ENCODE measurements at regions not wholly inside any gene's neighbourhood (a gene's known extent, or its start where the extent isn't known, plus 50 kb on each side); places are given as distances from the start of the nearest gene placed in this dataset.
A peak's percentile ranks its signal among the peaks of the same experiment; 100 is the strongest.

DNA sequence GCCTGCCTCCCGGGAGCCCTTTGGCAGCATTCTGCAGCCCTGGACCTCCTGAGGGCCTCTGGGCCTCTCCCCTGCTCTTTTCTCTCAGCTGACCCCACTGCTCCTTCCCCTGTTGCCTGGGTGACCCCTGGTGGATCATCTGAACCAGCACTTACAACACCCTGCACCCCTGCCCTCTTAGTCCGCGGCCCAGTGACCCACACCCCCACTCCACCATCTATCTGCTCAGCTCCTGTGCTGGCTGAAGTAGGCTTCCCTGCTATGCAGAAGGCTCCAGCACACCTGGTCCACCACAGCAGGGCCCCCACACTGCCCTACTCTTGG is 74.0 kb downstream of the DMRTA2 start:
- TF ChIP-seq, protein P1, sequence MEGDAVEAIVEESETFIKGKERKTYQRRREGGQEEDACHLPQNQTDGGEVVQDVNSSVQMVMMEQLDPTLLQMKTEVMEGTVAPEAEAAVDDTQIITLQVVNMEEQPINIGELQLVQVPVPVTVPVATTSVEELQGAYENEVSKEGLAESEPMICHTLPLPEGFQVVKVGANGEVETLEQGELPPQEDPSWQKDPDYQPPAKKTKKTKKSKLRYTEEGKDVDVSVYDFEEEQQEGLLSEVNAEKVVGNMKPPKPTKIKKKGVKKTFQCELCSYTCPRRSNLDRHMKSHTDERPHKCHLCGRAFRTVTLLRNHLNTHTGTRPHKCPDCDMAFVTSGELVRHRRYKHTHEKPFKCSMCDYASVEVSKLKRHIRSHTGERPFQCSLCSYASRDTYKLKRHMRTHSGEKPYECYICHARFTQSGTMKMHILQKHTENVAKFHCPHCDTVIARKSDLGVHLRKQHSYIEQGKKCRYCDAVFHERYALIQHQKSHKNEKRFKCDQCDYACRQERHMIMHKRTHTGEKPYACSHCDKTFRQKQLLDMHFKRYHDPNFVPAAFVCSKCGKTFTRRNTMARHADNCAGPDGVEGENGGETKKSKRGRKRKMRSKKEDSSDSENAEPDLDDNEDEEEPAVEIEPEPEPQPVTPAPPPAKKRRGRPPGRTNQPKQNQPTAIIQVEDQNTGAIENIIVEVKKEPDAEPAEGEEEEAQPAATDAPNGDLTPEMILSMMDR (conservative IDR thresholded peaks at IDR 0.05), result no peak
- Mint-ChIP-seq H3K9me3 (no peaks in the 10 kb centered on the region), H3K27ac (ENCODE audit: unreplicated experiment) (no peak overlapping the region), H3K36me3 (ENCODE audit: low read depth) (no peaks in the 10 kb centered on the region), H3K4me1 (no peaks in the 10 kb centered on the region), H3K27me3 (ENCODE audit: low read depth) (peaks cover 71% of the 10 kb centered on the region), H3K4me3 (no peak overlapping the region)
- DNase-seq (ENCODE audit: low read depth, low spot score), result no peak

DNA sequence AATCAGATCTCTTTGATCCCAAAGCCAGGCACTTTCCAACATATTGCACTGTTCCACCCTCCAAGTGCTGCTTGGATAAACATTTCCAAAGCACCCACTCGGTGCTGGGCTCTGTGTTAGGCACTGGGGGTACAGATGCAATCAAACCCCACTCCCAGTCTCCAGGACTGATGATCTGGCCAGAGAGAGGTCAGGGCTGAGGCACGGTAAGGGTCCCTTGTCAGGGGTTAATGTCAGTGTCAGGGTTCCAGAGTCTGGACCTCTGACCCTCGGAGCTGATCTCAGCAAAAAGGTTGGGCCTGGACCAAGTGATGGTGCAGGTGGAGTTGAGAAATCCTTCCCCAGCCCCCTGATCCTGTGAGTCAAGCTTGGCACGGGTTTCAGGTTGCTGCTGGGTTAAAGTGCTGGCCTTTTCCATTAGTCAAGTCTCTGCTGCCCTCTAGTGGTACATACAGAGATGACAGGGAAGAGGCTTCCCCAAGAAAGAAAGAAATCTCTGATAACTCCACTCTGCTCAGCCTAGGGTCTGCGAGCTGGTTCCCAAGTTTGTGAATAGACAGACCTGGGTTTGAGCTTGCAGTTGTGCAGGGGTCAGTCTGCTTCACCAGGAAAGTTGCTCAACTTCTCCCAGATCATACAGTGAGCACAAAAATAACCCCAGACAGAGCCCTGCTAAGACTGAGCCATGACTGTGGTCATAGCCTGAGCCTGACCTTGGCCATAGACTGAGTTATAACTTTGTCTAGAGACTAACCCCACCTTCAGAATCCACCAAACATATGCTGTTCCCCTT is 74.6 kb downstream of the DMRTA2 start:
- no peaks in the 10 kb centered on the region for H3K9me3 Mint-ChIP-seq
- H3K27ac Mint-ChIP-seq (ENCODE audit: unreplicated experiment), result no peak overlapping the region
- H3K4me1 Mint-ChIP-seq, result no peaks in the 10 kb centered on the region
- peak; percentile 60 for DNase-seq (ENCODE audit: low read depth, low spot score)
- no peak overlapping the region for H3K4me3 Mint-ChIP-seq
- TF ChIP-seq, protein P1 (conservative IDR thresholded peaks at IDR 0.05), result peak; percentile 83
- H3K27me3 Mint-ChIP-seq (ENCODE audit: low read depth), result peaks cover 71% of the 10 kb centered on the region
- H3K36me3 Mint-ChIP-seq (ENCODE audit: low read depth), result no peaks in the 10 kb centered on the region

DNA sequence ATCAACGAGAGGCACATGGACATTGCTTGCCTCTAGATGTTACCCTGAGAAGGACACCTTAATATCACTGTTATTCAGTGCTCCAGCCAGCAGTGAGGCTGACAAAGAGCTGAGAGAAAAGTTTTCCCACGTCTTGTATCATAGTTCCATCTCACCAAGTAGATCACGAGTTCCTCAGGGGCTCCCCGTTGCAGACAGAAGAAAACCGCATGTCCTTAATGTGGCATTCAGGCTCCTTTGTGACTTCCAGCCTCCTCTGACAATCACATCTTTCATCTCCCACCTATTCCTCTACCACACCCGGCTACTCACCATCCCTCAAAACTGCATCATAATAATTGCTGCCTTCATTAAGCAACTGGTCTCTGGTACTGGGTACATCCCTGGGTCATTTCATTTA is 75.3 kb downstream of the DMRTA2 start:
- TF ChIP-seq, protein P1 (conservative IDR thresholded peaks at IDR 0.05), result no peak
- no peak overlapping the region for H3K27ac Mint-ChIP-seq (ENCODE audit: unreplicated experiment)
- DNase-seq (ENCODE audit: low read depth, low spot score), result no peak
- peaks cover 75% of the 10 kb centered on the region for H3K27me3 Mint-ChIP-seq (ENCODE audit: low read depth)
- no peaks in the 10 kb centered on the region for H3K36me3 Mint-ChIP-seq (ENCODE audit: low read depth)
- H3K4me3 Mint-ChIP-seq, result no peak overlapping the region
- no peaks in the 10 kb centered on the region for H3K4me1 Mint-ChIP-seq
- no peaks in the 10 kb centered on the region for H3K9me3 Mint-ChIP-seq

DNA sequence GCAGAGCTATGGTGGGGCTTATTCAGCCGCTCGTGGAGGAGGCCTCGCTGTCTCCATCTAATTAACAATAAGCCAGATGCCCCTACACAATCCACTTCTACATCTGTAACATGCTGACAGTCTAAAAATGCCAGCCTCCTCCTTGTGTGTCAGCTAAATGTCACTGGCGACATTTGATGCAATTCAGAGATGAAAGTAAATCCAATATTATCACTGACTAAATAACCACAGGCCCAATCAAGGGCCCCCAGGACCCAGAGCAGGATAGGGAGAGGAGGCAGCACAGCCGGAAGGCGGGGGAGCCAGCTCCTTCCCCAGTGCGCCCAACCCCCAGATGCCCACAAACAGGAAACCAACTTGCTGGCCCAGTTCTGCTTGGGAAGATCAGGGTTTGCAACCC is 76.6 kb downstream of the DMRTA2 start:
- Mint-ChIP-seq H3K9me3 (no peaks in the 10 kb centered on the region), H3K27me3 (ENCODE audit: low read depth) (peaks cover 80% of the 10 kb centered on the region), H3K27ac (ENCODE audit: unreplicated experiment) (no peak overlapping the region), H3K36me3 (ENCODE audit: low read depth) (no peaks in the 10 kb centered on the region), H3K4me1 (no peaks in the 10 kb centered on the region), H3K4me3 (no peak overlapping the region)
- TF ChIP-seq, protein P1 (conservative IDR thresholded peaks at IDR 0.05), result no peak
- DNase-seq (ENCODE audit: low read depth, low spot score), result no peak

DNA sequence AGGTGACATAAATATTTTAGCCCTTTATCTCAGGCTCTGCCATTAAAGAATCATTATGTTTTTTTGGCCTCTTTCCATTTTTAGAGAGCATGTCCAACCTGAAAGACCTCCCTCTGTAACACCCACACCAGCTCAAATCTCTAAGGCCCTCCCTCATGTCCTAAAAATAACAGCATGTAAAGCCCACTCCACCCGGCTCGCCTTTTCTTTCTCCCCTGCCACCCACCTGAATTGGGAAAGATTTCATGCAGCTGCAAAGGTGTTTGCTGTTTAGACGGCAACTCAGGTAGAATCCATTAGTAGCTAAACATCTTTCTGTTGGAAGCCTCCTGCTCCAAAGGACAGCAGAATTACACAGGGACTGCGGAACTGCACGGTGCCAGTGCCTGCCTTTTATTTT is 79.9 kb downstream of the DMRTA2 start:
- Mint-ChIP-seq H3K4me3 (no peak overlapping the region), H3K9me3 (no peaks in the 10 kb centered on the region), H3K4me1 (no peaks in the 10 kb centered on the region), H3K27me3 (ENCODE audit: low read depth) (peaks cover 79% of the 10 kb centered on the region), H3K36me3 (ENCODE audit: low read depth) (no peaks in the 10 kb centered on the region), H3K27ac (ENCODE audit: unreplicated experiment) (no peak overlapping the region)
- TF ChIP-seq, protein P1 (conservative IDR thresholded peaks at IDR 0.05), result no peak
- DNase-seq (ENCODE audit: low read depth, low spot score), result no peak

Measured in neural crest cell (in vitro differentiated cells).